ENCODE measurements at regions not wholly inside any gene's neighbourhood (a gene's known extent, or its start where the extent isn't known, plus 50 kb on each side); places are given as distances from the start of the nearest gene placed in this dataset.

GRCh38 chr5:54693936-54694657 lies 176.5 kb downstream of the SNX18 start:
- no peak for TF ChIP-seq CTCF (IDR thresholded peaks at IDR 0.05)
- no peaks in the 10 kb centered on the region for H3K36me3 Mint-ChIP-seq (ENCODE audit: low read depth)
- DNase-seq (no peak), ATAC-seq (no peak)
- peaks cover 2% of the 10 kb centered on the region for H3K4me1 Mint-ChIP-seq (ENCODE audit: low read depth)
- ChIA-PET POLR2A (no interaction called here), CTCF (interaction anchor here (0.7 kb wide), 1 partner anchor 11 kb away, joined by 3 read pairs; no protein-coding TSS in a partner anchor)
- H3K4me3 Mint-ChIP-seq, result no peak overlapping the region
- no peak overlapping the region for H3K27ac Mint-ChIP-seq
- intact Hi-C loops (cut with micrococcal nuclease), result no loop called here
- H3K27me3 Mint-ChIP-seq, result no peaks in the 10 kb centered on the region
- no peaks in the 10 kb centered on the region for H3K9me3 Mint-ChIP-seq

DNA sequence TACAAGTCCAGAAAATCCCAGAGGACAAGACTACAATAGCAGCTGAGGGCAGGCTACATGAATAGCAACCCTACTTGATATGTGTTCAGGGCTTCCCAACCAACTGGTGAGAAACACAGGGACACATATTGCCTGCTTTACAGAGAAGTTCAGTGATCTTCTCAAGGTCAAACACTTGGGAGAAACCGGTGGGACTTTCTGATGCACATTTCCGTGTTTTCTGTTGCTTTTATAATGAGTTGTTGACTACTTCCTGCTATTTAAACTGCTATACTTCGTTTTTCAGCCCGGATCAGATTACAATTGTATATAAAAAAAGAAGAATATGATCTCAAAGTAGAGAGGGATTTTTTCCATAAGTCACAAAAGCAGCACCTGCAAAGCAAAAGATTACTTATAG lies 175.1 kb downstream of the SNX18 start:
- ChIA-PET POLR2A (no interaction called here), CTCF (no interaction called here)
- no peak for TF ChIP-seq CTCF (IDR thresholded peaks at IDR 0.05)
- intact Hi-C loops (cut with micrococcal nuclease), result no loop called here
- no peak overlapping the region for H3K27ac Mint-ChIP-seq
- no peaks in the 10 kb centered on the region for H3K36me3 Mint-ChIP-seq (ENCODE audit: low read depth)
- no peak overlapping the region for H3K4me3 Mint-ChIP-seq
- H3K27me3 Mint-ChIP-seq, result no peaks in the 10 kb centered on the region
- H3K9me3 Mint-ChIP-seq, result peaks cover 2% of the 10 kb centered on the region
- peaks cover 2% of the 10 kb centered on the region for H3K4me1 Mint-ChIP-seq (ENCODE audit: low read depth)
- no peak for DNase-seq
- ATAC-seq, result no peak

- no peak for ATAC-seq
- no peaks in the 10 kb centered on the region for H3K36me3 Mint-ChIP-seq (ENCODE audit: low read depth)
- peaks cover 2% of the 10 kb centered on the region for H3K4me1 Mint-ChIP-seq (ENCODE audit: low read depth)
- no peak overlapping the region for H3K27ac Mint-ChIP-seq
- H3K4me3 Mint-ChIP-seq, result no peak overlapping the region
- TF ChIP-seq CTCF (IDR thresholded peaks at IDR 0.05), result no peak
- ChIA-PET CTCF (no interaction called here), POLR2A (interaction anchor here (1.1 kb wide), 1 partner anchor 123 kb away, joined by 4 read pairs; no protein-coding TSS in a partner anchor)
- peaks cover 4% of the 10 kb centered on the region for H3K9me3 Mint-ChIP-seq
- H3K27me3 Mint-ChIP-seq, result no peaks in the 10 kb centered on the region
- DNase-seq, result no peak
- intact Hi-C loops (cut with micrococcal nuclease), result no loop called here
Measured at GRCh38 chr5:54691656-54692055, 174.1 kb downstream of the SNX18 start.

GRCh38 chr5:54689411-54690251 lies 172.1 kb downstream of the SNX18 start:
- intact Hi-C loops (cut with micrococcal nuclease), result no loop called here
- Mint-ChIP-seq H3K9me3 (peaks cover 5% of the 10 kb centered on the region), H3K36me3 (ENCODE audit: low read depth) (no peaks in the 10 kb centered on the region), H3K4me3 (no peak overlapping the region), H3K27me3 (no peaks in the 10 kb centered on the region), H3K27ac (no peak overlapping the region), H3K4me1 (ENCODE audit: low read depth) (peaks cover 2% of the 10 kb centered on the region)
- ChIA-PET POLR2A (no interaction called here), CTCF (interaction anchor here (0.9 to 1.5 kb wide), 3 partner anchors 9 to 200 kb away, joined by 3 to 6 read pairs (median 4); no protein-coding TSS in a partner anchor)
- DNase-seq, result no peak
- no peak for ATAC-seq
- no peak for TF ChIP-seq CTCF (IDR thresholded peaks at IDR 0.05)

GRCh38 chr5:54680998-54681397 lies 163.4 kb downstream of the SNX18 start:
- peaks cover 4% of the 10 kb centered on the region for H3K4me1 Mint-ChIP-seq (ENCODE audit: low read depth)
- no peak for TF ChIP-seq CTCF (IDR thresholded peaks at IDR 0.05)
- H3K36me3 Mint-ChIP-seq (ENCODE audit: low read depth), result no peaks in the 10 kb centered on the region
- ChIA-PET POLR2A (no interaction called here), CTCF (interaction anchor here (0.6 to 1.5 kb wide), 3 partner anchors 8 to 186 kb away, joined by 3 to 5 read pairs (median 4); no protein-coding TSS in a partner anchor)
- no peak for DNase-seq
- ATAC-seq, result no peak
- no peaks in the 10 kb centered on the region for H3K27me3 Mint-ChIP-seq
- H3K4me3 Mint-ChIP-seq, result no peak overlapping the region
- no peak overlapping the region for H3K27ac Mint-ChIP-seq
- peaks cover 4% of the 10 kb centered on the region for H3K9me3 Mint-ChIP-seq
- intact Hi-C loops (cut with micrococcal nuclease), result no loop called here

Measured in activated CD8-positive, alpha-beta T cell treated with anti-CD3 and anti-CD28 coated beads for 36 hours (primary cell).